Mammary epithelial cell (primary cell): ENCODE measurements at regions not wholly inside any gene's neighbourhood (a gene's known extent, or its start where the extent isn't known, plus 50 kb on each side); places are given as distances from the start of the nearest gene placed in this dataset.

ENCODE experiments used
- EZH2 ChIP-seq: IDR thresholded peaks from 2 replicates; pipeline ENCODE4 v1.6.1; 2012; ENCODE audit warnings: low read length, inconsistent platforms, borderline replicate concordance
- TF ChIP-seq, protein P1 (sequence below), 2 donors: IDR thresholded peaks in 1 of 2; conservative IDR thresholded peaks in 1 of 2; 2 replicates each; pipeline ENCODE4 v1.5.1; 2011 to 2012; ENCODE audit warnings: inconsistent platforms in 2 of 2, low read length in 2 of 2, mild to moderate bottlenecking in 2 of 2, control low read depth in 1 of 2, low read depth in 1 of 2; ENCODE audit not compliant: insufficient read depth in 1 of 2; ENCODE audit errors: extremely low read depth in 1 of 2

GRCh38 chr3:81439108-81439507, 322.3 kb downstream of the GBE1 start:
- TF ChIP-seq, protein P1, sequence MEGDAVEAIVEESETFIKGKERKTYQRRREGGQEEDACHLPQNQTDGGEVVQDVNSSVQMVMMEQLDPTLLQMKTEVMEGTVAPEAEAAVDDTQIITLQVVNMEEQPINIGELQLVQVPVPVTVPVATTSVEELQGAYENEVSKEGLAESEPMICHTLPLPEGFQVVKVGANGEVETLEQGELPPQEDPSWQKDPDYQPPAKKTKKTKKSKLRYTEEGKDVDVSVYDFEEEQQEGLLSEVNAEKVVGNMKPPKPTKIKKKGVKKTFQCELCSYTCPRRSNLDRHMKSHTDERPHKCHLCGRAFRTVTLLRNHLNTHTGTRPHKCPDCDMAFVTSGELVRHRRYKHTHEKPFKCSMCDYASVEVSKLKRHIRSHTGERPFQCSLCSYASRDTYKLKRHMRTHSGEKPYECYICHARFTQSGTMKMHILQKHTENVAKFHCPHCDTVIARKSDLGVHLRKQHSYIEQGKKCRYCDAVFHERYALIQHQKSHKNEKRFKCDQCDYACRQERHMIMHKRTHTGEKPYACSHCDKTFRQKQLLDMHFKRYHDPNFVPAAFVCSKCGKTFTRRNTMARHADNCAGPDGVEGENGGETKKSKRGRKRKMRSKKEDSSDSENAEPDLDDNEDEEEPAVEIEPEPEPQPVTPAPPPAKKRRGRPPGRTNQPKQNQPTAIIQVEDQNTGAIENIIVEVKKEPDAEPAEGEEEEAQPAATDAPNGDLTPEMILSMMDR (conservative IDR thresholded peaks at IDR 0.05 in 1 of 2, IDR thresholded peaks at IDR 0.05 in 1 of 2; ENCODE audit: extremely low read depth in 1 of 2, insufficient read depth in 1 of 2, low read depth in 1 of 2, low read length in 2 of 2), result no peak
- no peak for TF ChIP-seq EZH2
